Psoas muscle (tissue), 7 donors: ENCODE measurements at regions not wholly inside any gene's neighbourhood (a gene's known extent, or its start where the extent isn't known, plus 50 kb on each side); places are given as distances from the start of the nearest gene placed in this dataset.
"Not testable (repeated sequence)": the region's sequence is repeated elsewhere in the genome, so short reads cannot be mapped to it uniquely, and the experiment has no call there.

Experiments used
- ATAC-seq, 4 donors: fragments of 200-7000 bp; cut with Tn5 transposase; one replicate each; pipeline ENCODE4 v1.9.1; 2020; ENCODE audit warnings: moderate library complexity in 3 of 4, mild to moderate bottlenecking in 2 of 4
- DNase-seq, 2 donors: peaks; one replicate each; pipeline ENCODE4 v3.0.0-alpha.2; 2020
- H3K27ac ChIP-seq: fragments of 200-600 bp; one replicate; pipeline ENCODE4 v1.8.0; 2022
- H3K27me3 ChIP-seq, 3 donors: fragments of 200-600 bp in 1 of 3; one replicate each; pipeline versions ENCODE4 v1.6.1 to v1.8.0; 2013 to 2022; ENCODE audit warnings: low read length in 2 of 3, mild to moderate bottlenecking in 2 of 3, moderate library complexity in 1 of 3; ENCODE audit not compliant: insufficient read depth in 3 of 3
- H3K36me3 ChIP-seq, 2 donors: fragments of 200-600 bp in 1 of 2; one replicate each; pipeline versions ENCODE4 v1.6.1 to v1.8.0; 2013 to 2022; ENCODE audit warnings: low read depth in 1 of 2, mild to moderate bottlenecking in 1 of 2, moderate library complexity in 1 of 2; ENCODE audit not compliant: insufficient read depth in 1 of 2
- H3K4me1 ChIP-seq: fragments of 200-600 bp; one replicate; pipeline ENCODE4 v1.8.0; 2022
- H3K4me3 ChIP-seq: fragments of 200-600 bp; one replicate; pipeline ENCODE4 v1.8.0; 2022; ENCODE audit warnings: mild to moderate bottlenecking
- H3K9me3 ChIP-seq: fragments of 200-600 bp; one replicate; pipeline ENCODE4 v1.8.0; 2022
- CTCF ChIP-seq: fragments of 200-600 bp; IDR thresholded peaks from one replicate; pipeline ENCODE4 v1.8.0; 2022; ENCODE audit warnings: antibody characterized with exemption
- WGBS, 3 donors: extraction: QIAGEN DNeasy Blood & Tissue Kit; methylation state at CpG; one replicate each; pipeline versions ENCODE4 v1.1.6 to v1.1.7; 2013; 5-methylcytosine and 5-hydroxymethylcytosine counted together
- intact Hi-C, 2 donors: fragments of 100-400 bp; cut with DNase I; formaldehyde crosslinking; loops; one replicate each; pipeline versions ENCODE4 v1.11.0 to v1.14.2; 2022
- donor health status: healthy with polysubstance abuse.
- donor health status: DM: no; HTN: no; CAD: no; lungs with moderate emphysema.
- donor health status: Bipolar disorder and iron deficiency.
- donor health status: healthy.
- donor health status: DM: yes; HTN: yes; CAD: no.
- donor health status: DM: no; HTN: no; CAD: no.
- donor health status: DM: yes; HTN: yes; CAD: no.

- H3K27me3 ChIP-seq: no peaks in the 10 kb centered on the region
- H3K36me3 ChIP-seq: no peaks in the 10 kb centered on the region
- intact Hi-C loops: no loop called here
- H3K9me3 ChIP-seq: no peaks in the 10 kb centered on the region
- no peak for DNase-seq
- H3K4me1 ChIP-seq: no peaks in the 10 kb centered on the region
- peak in 1 of 4 donors; percentile 42 for ATAC-seq
- no peak for TF ChIP-seq CTCF
- no peak overlapping the region for H3K27ac ChIP-seq
- no peak overlapping the region for H3K4me3 ChIP-seq
Observed at GRCh38 chr20:29419378-29419777, 1838.1 kb upstream of the DEFB115 start.

- no peak overlapping the region for H3K4me3 ChIP-seq
- 33 to 48% (median 39%) methylated on average over 12 to 38 of the region's 38 CpGs for WGBS, 3 donors
- no peaks in the 10 kb centered on the region for H3K27me3 ChIP-seq
- no peaks in the 10 kb centered on the region for H3K9me3 ChIP-seq
- H3K27ac ChIP-seq: no peak overlapping the region
- ATAC-seq: no peak
- intact Hi-C loops: no loop called here
- H3K4me1 ChIP-seq: no peaks in the 10 kb centered on the region
- H3K36me3 ChIP-seq: no peaks in the 10 kb centered on the region
- no peak for DNase-seq
- no peak for TF ChIP-seq CTCF
Observed at GRCh38 chr20:29427201-29428060, 1830.0 kb upstream of the DEFB115 start.

GRCh38 chr20:29430531-29430930 lies 1826.9 kb upstream of the DEFB115 start:
- no peaks in the 10 kb centered on the region for H3K9me3 ChIP-seq
- no peak for TF ChIP-seq CTCF
- WGBS, 3 donors: 22 to 39% (median 29%) methylated on average over 13 to 43 of the region's 43 CpGs
- DNase-seq (no peak), ATAC-seq (no peak)
- H3K36me3 ChIP-seq: no peaks in the 10 kb centered on the region
- H3K27me3 ChIP-seq: no peaks in the 10 kb centered on the region
- intact Hi-C loops: no loop called here
- no peak overlapping the region for H3K27ac ChIP-seq
- no peaks in the 10 kb centered on the region for H3K4me1 ChIP-seq
- no peak overlapping the region for H3K4me3 ChIP-seq

GRCh38 chr20:29440721-29441120 lies 1816.7 kb upstream of the DEFB115 start:
- DNase-seq, H3K27me3 ChIP-seq, H3K4me1 ChIP-seq, H3K27ac ChIP-seq, H3K36me3 ChIP-seq, intact Hi-C loops, H3K9me3 ChIP-seq, ATAC-seq, H3K4me3 ChIP-seq: not testable (repeated sequence)
- WGBS, 3 donors: 62 to 67% (median 65%) methylated on average over 3 of the region's 3 CpGs

- DNase-seq: not testable (repeated sequence)
- TF ChIP-seq CTCF: peak; percentile 70
- 14 to 21% (median 17%) methylated on average over 7 of the region's 7 CpGs for WGBS, 3 donors
Observed at GRCh38 chr20:29443206-29443781, 1814.2 kb upstream of the DEFB115 start.

More at GRCh38 chr20:29443206-29443781, 1814.2 kb upstream of the DEFB115 start:
- H3K36me3 ChIP-seq, H3K4me1 ChIP-seq, intact Hi-C loops, H3K9me3 ChIP-seq, H3K27ac ChIP-seq, H3K27me3 ChIP-seq, ATAC-seq, H3K4me3 ChIP-seq: not testable (repeated sequence)
